ENCODE measurements at regions not wholly inside any gene's neighbourhood (a gene's known extent, or its start where the extent isn't known, plus 50 kb on each side); places are given as distances from the start of the nearest gene placed in this dataset.

GRCh38 chr20:50369225-50370035 lies 140.8 kb upstream of the PTPN1 start:
- no peak overlapping the region for H3K4me3 ChIP-seq (ENCODE audit: low read depth, low read length)
- TF ChIP-seq CTCF (IDR thresholded peaks at IDR 0.05; ENCODE audit: borderline replicate concordance, insufficient read depth, low read depth, low read length): no peak

GRCh38 chr20:50370036-50370566 lies 140.1 kb upstream of the PTPN1 start:
- H3K4me3 ChIP-seq (ENCODE audit: low read depth, low read length): no peak overlapping the region
- no peak for TF ChIP-seq CTCF (IDR thresholded peaks at IDR 0.05; ENCODE audit: borderline replicate concordance, insufficient read depth, low read depth, low read length)

- H3K4me3 ChIP-seq (ENCODE audit: low read depth, low read length): no peak overlapping the region
- no peak for TF ChIP-seq CTCF (IDR thresholded peaks at IDR 0.05; ENCODE audit: borderline replicate concordance, insufficient read depth, low read depth, low read length)
Measured at GRCh38 chr20:50371878-50372769, 138.1 kb upstream of the PTPN1 start.

- TF ChIP-seq CTCF (IDR thresholded peaks at IDR 0.05; ENCODE audit: borderline replicate concordance, insufficient read depth, low read depth, low read length): no peak
- no peak overlapping the region for H3K4me3 ChIP-seq (ENCODE audit: low read depth, low read length)
Measured at GRCh38 chr20:50372770-50373088, 137.5 kb upstream of the PTPN1 start.

GRCh38 chr20:50373674-50374286 lies 136.4 kb upstream of the PTPN1 start:
- TF ChIP-seq CTCF (IDR thresholded peaks at IDR 0.05; ENCODE audit: borderline replicate concordance, insufficient read depth, low read depth, low read length): no peak
- H3K4me3 ChIP-seq (ENCODE audit: low read depth, low read length): no peak overlapping the region

GRCh38 chr20:50374541-50375078 lies 135.6 kb upstream of the PTPN1 start:
- no peak overlapping the region for H3K4me3 ChIP-seq (ENCODE audit: low read depth, low read length)
- no peak for TF ChIP-seq CTCF (IDR thresholded peaks at IDR 0.05; ENCODE audit: borderline replicate concordance, insufficient read depth, low read depth, low read length)

Measured in GM12875 (cell line).